ENCODE measurements at regions not wholly inside any gene's neighbourhood (a gene's known extent, or its start where the extent isn't known, plus 50 kb on each side); places are given as distances from the start of the nearest gene placed in this dataset.
A peak's percentile ranks its signal among the peaks of the same experiment; 100 is the strongest.

DNA sequence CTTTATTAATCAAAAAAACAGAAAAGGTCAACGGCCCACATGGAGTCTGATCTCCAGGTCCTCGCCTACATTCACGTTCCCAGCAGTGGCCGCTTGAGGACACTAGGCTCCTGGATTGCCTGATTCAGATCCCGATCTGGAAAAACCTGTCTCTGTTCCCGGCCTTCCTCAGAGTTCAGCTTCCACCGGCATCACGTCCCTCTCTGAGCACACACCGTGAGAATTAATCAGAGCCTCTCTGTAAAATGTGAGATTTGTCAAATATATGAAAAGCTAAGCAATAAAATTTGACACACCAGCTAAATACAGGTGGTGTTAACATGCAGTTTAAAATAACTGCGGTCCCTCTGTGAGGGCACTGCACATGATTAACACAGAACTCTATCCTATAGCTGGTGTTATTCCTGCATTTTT lies 122.8 kb upstream of the COL21A1 start:
- H3K36me3 ChIP-seq (ENCODE audit: control insufficient read depth, low read length) = no peaks in the 10 kb centered on the region
- no peaks in the 10 kb centered on the region for H4K20me1 ChIP-seq (ENCODE audit: control insufficient read depth, insufficient read depth, low read depth, low read length)
- H3K79me2 ChIP-seq (ENCODE audit: control insufficient read depth, low read length) = no peaks in the 10 kb centered on the region
- H3K4me3 ChIP-seq (ENCODE audit: low read length) = no peak overlapping the region
- H3K27me3 ChIP-seq (ENCODE audit: control insufficient read depth, low read length) = no peaks in the 10 kb centered on the region
- H3K4me1 ChIP-seq (ENCODE audit: control insufficient read depth, low read length) = peaks cover 12% of the 10 kb centered on the region
- no peaks in the 10 kb centered on the region for H3F3A ChIP-seq (ENCODE audit: control insufficient read depth, insufficient read depth)
- H3K9me2 ChIP-seq (replicated peaks; ENCODE audit: control insufficient read depth, low read length) = no peaks in the 10 kb centered on the region
- TF ChIP-seq, protein P1, sequence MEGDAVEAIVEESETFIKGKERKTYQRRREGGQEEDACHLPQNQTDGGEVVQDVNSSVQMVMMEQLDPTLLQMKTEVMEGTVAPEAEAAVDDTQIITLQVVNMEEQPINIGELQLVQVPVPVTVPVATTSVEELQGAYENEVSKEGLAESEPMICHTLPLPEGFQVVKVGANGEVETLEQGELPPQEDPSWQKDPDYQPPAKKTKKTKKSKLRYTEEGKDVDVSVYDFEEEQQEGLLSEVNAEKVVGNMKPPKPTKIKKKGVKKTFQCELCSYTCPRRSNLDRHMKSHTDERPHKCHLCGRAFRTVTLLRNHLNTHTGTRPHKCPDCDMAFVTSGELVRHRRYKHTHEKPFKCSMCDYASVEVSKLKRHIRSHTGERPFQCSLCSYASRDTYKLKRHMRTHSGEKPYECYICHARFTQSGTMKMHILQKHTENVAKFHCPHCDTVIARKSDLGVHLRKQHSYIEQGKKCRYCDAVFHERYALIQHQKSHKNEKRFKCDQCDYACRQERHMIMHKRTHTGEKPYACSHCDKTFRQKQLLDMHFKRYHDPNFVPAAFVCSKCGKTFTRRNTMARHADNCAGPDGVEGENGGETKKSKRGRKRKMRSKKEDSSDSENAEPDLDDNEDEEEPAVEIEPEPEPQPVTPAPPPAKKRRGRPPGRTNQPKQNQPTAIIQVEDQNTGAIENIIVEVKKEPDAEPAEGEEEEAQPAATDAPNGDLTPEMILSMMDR (IDR thresholded peaks at IDR 0.05; ENCODE audit: low read depth, low read length, poor library complexity, severe bottlenecking) = no peak
- no peak for TF ChIP-seq EZH2phosphoT487 (IDR thresholded peaks at IDR 0.05; ENCODE audit: borderline replicate concordance, low read length)
- H3K27ac ChIP-seq (ENCODE audit: low read depth, low read length) = no peak overlapping the region
- H3K9me3 ChIP-seq (ENCODE audit: control insufficient read depth, insufficient read depth, low read length) = no peaks in the 10 kb centered on the region
- peak overlapping the region; percentile 25; the same call in 1 of the 2 replicates for H3K4me2 ChIP-seq (ENCODE audit: low read length)

DNA sequence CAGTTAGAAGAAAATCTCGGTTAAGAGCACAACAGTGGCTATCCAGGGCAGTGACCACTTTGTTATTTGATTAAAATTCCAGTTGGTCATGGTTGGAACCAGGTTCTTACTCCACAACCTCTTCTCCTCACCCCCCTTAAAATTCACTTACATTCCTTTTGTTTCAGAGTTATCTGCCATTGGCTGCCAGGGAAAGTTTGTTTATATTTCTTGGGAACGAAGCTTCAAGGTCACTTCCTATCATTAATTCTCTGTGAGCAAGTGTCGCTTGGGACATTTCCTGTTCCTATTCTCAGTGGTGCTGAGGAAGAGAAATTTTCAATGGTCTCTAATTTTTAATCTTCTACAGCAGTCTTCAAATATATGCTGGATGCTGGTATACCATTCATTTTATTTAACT lies 121.1 kb upstream of the COL21A1 start:
- no peaks in the 10 kb centered on the region for H3K79me2 ChIP-seq (ENCODE audit: control insufficient read depth, low read length)
- no peaks in the 10 kb centered on the region for H4K20me1 ChIP-seq (ENCODE audit: control insufficient read depth, insufficient read depth, low read depth, low read length)
- H3K4me3 ChIP-seq (ENCODE audit: low read length) = no peak overlapping the region
- peaks cover 12% of the 10 kb centered on the region for H3K4me1 ChIP-seq (ENCODE audit: control insufficient read depth, low read length)
- H3K27ac ChIP-seq (ENCODE audit: low read depth, low read length) = no peak overlapping the region
- H3K4me2 ChIP-seq (ENCODE audit: low read length) = no peak overlapping the region
- TF ChIP-seq EZH2phosphoT487 (IDR thresholded peaks at IDR 0.05; ENCODE audit: borderline replicate concordance, low read length) = no peak
- TF ChIP-seq, protein P1 (IDR thresholded peaks at IDR 0.05; ENCODE audit: low read depth, low read length, poor library complexity, severe bottlenecking) = no peak
- no peaks in the 10 kb centered on the region for H3K9me2 ChIP-seq (replicated peaks; ENCODE audit: control insufficient read depth, low read length)
- H3F3A ChIP-seq (ENCODE audit: control insufficient read depth, insufficient read depth) = no peaks in the 10 kb centered on the region
- no peaks in the 10 kb centered on the region for H3K27me3 ChIP-seq (ENCODE audit: control insufficient read depth, low read length)
- no peaks in the 10 kb centered on the region for H3K9me3 ChIP-seq (ENCODE audit: control insufficient read depth, insufficient read depth, low read length)
- H3K36me3 ChIP-seq (ENCODE audit: control insufficient read depth, low read length) = no peaks in the 10 kb centered on the region

DNA sequence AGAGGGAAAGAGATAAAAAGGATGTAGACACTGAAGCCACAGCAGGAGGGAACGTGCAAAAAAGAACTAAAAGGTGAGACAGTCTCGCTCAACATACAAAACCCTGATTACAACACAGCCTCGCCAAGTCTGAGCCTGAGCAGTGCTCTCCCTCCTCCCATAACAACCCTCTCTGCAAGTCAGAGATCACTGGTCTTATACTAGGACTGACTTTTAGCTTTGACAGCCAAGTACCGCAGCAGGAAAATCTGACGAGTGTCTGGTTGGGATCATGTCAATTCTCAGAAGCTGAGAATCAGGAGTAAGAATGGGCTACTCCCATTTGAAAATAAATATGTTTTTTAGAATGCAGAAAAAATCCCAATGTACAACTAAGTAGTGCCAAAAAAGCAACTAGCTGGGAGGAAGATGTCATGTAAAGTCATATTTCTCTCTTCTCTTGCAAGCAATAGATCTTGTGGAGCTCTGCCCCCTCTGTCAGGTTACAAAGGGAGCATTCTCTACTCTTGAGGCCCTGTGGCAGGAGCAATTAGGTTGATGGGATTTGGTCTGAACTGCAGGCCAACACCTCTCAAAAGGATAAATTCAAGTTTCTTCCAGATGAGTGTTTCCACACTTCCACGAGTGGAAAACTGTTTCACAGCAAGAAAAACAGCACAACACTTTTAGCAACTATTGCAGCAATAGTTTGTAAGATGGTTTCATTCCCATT lies 118.9 kb upstream of the COL21A1 start:
- H3K9me2 ChIP-seq (replicated peaks; ENCODE audit: control insufficient read depth, low read length) = no peaks in the 10 kb centered on the region
- no peaks in the 10 kb centered on the region for H3K9me3 ChIP-seq (ENCODE audit: control insufficient read depth, insufficient read depth, low read length)
- no peak for TF ChIP-seq EZH2phosphoT487 (IDR thresholded peaks at IDR 0.05; ENCODE audit: borderline replicate concordance, low read length)
- TF ChIP-seq, protein P1 (IDR thresholded peaks at IDR 0.05; ENCODE audit: low read depth, low read length, poor library complexity, severe bottlenecking) = no peak
- no peaks in the 10 kb centered on the region for H3F3A ChIP-seq (ENCODE audit: control insufficient read depth, insufficient read depth)
- H3K4me3 ChIP-seq (ENCODE audit: low read length) = no peak overlapping the region
- no peak overlapping the region for H3K4me2 ChIP-seq (ENCODE audit: low read length)
- H3K79me2 ChIP-seq (ENCODE audit: control insufficient read depth, low read length) = no peaks in the 10 kb centered on the region
- H3K27me3 ChIP-seq (ENCODE audit: control insufficient read depth, low read length) = no peaks in the 10 kb centered on the region
- no peak overlapping the region for H3K27ac ChIP-seq (ENCODE audit: low read depth, low read length)
- no peaks in the 10 kb centered on the region for H4K20me1 ChIP-seq (ENCODE audit: control insufficient read depth, insufficient read depth, low read depth, low read length)
- peaks cover 12% of the 10 kb centered on the region for H3K4me1 ChIP-seq (ENCODE audit: control insufficient read depth, low read length)
- no peaks in the 10 kb centered on the region for H3K36me3 ChIP-seq (ENCODE audit: control insufficient read depth, low read length)
